ENCODE measurements at regions not wholly inside any gene's neighbourhood (a gene's known extent, or its start where the extent isn't known, plus 50 kb on each side); places are given as distances from the start of the nearest gene placed in this dataset.

DNA sequence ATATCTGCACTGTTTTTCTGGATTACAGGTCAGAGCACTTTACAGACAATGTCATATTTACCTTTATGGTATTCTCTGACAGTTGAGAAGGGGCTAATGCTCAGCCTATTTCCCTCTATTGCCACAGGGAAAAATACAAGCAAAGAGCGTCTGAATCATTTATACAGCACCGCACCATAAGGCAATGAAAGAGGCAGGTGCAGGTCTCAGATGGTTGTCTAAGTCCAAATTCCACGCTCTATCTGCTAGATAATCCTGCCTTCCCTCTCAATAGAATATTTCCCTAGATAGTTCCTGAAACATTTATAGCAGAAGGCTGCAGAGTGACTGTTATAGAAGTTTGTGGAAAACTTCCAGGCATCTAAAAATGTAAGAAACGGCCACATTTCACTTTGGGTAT lies 446.1 kb upstream of the CDH6 start:
- H3K79me1 ChIP-seq (ENCODE audit: low read depth, low read length), result no peaks in the 10 kb centered on the region
- no peak overlapping the region for H4K5ac ChIP-seq (ENCODE audit: insufficient read length, low read depth, low read length)
- H3K27me3 ChIP-seq (replicated peaks in 1 of 4; ENCODE audit: control insufficient read depth in 3 of 4, extremely low read depth in 1 of 4, insufficient read depth in 3 of 4, low read length in 3 of 4), result no peaks in the 10 kb centered on the region
- H2AFZ ChIP-seq (ENCODE audit: low read length), result no peak overlapping the region
- no peak overlapping the region for H3K9ac ChIP-seq (replicated peaks in 1 of 4; ENCODE audit: extremely low read depth in 1 of 4, low read depth in 3 of 4, low read length in 3 of 4)
- no peak overlapping the region for H4K8ac ChIP-seq (ENCODE audit: extremely low read depth, insufficient read depth, low read length)
- H3K4me2 ChIP-seq (ENCODE audit: insufficient read depth in 1 of 2, low read depth in 2 of 2, low read length in 2 of 2), result no peak overlapping the region
- no peak overlapping the region for H2AK5ac ChIP-seq (ENCODE audit: low read depth, low read length)
- no peak overlapping the region for H4K91ac ChIP-seq (replicated peaks; ENCODE audit: insufficient read length, low read length)
- no peaks in the 10 kb centered on the region for H3K79me2 ChIP-seq (ENCODE audit: control insufficient read depth in 1 of 2, insufficient read depth in 2 of 2, low read length in 2 of 2)
- H3K23ac ChIP-seq (ENCODE audit: insufficient read length), result no peak overlapping the region
- H3K27ac ChIP-seq (ENCODE audit: low read depth, low read length), result no peak overlapping the region
- no peak overlapping the region for H3K56ac ChIP-seq (replicated peaks; ENCODE audit: insufficient read length, low read depth, low read length)
- no peak overlapping the region for H3K4ac ChIP-seq (replicated peaks; ENCODE audit: insufficient read length, low read depth, low read length)
- H3K36me3 ChIP-seq (ENCODE audit: control insufficient read depth in 2 of 4, insufficient read depth in 4 of 4, low read length in 3 of 4), result no peaks in the 10 kb centered on the region
- POLR2A ChIA-PET (ENCODE audit: partially characterized antibody), result no interaction called here
- H2BK120ac ChIP-seq (replicated peaks; ENCODE audit: low read depth, low read length), result no peak overlapping the region
- CTCF ChIA-PET (ENCODE audit: partially characterized antibody), result no interaction called here
- no peak overlapping the region for H2BK15ac ChIP-seq (ENCODE audit: low read length)
- no peaks in the 10 kb centered on the region for H3K4me1 ChIP-seq (replicated peaks in 1 of 4; ENCODE audit: control insufficient read depth in 3 of 4, insufficient read depth in 4 of 4, low read length in 3 of 4)
- H2BK12ac ChIP-seq (ENCODE audit: low read depth, low read length), result no peak overlapping the region
- H3K14ac ChIP-seq (ENCODE audit: insufficient read length), result no peak overlapping the region
- no peaks in the 10 kb centered on the region for H3K23me2 ChIP-seq (ENCODE audit: low read depth, low read length)
- TF ChIP-seq SAP30 (IDR thresholded peaks at IDR 0.05; ENCODE audit: insufficient read depth, insufficient replicate concordance, low read length) (no peak), SIN3A (conservative IDR thresholded peaks at IDR 0.05 in 1 of 2, IDR thresholded peaks at IDR 0.05 in 1 of 2; ENCODE audit: low read depth in 1 of 2, low read length in 2 of 2) (no peak), BCL11A (IDR thresholded peaks at IDR 0.05; ENCODE audit: low read depth in 2 of 2, low read length in 2 of 2) (no peak), ATF2 (IDR thresholded peaks at IDR 0.05; ENCODE audit: low read length) (no peak)
- FAIRE-seq (no peak), DNase-seq (ENCODE audit: low read depth in 1 of 2, low spot score in 2 of 2) (no peak)
- no peak overlapping the region for H2BK5ac ChIP-seq (ENCODE audit: low read depth, low read length)
- WGBS, 2 experiments (ENCODE audit: extremely low coverage in 1 of 2, insufficient coverage in 1 of 2, insufficient read length in 1 of 2, insufficient replicate concordance in 2 of 2, low coverage in 1 of 2, low lambda C conversion rate in 2 of 2, missing lambda C conversion rate in 1 of 2), result 95% methylated on average over 4 of the region's 4 CpGs; no CpG with 5 or more reads in 1 of the 2 experiments
- no peak overlapping the region for H3K18ac ChIP-seq (ENCODE audit: extremely low read depth, low read length)
- H3K9me3 ChIP-seq (ENCODE audit: insufficient read depth in 2 of 2, low read depth in 1 of 2, low read length in 1 of 2), result no peaks in the 10 kb centered on the region
- no peak overlapping the region for H3K4me3 ChIP-seq (ENCODE audit: extremely low read depth in 1 of 4, insufficient read depth in 2 of 4, low read depth in 3 of 4, low read length in 4 of 4)
- H4K20me1 ChIP-seq (replicated peaks in 1 of 2; ENCODE audit: control insufficient read depth in 1 of 2, insufficient read depth in 2 of 2, low read length in 2 of 2), result no peaks in the 10 kb centered on the region
- no peak overlapping the region for H2BK20ac ChIP-seq (ENCODE audit: low read length)

Data from H1 (cell line).